K562 (cell line): ENCODE measurements at regions not wholly inside any gene's neighbourhood (a gene's known extent, or its start where the extent isn't known, plus 50 kb on each side); places are given as distances from the start of the nearest gene placed in this dataset.

Experiments used
- ATAC-seq: fragments of 200-7000 bp; cut with Tn5 transposase; 3 replicates; pipeline ENCODE4 v1.9.1; 2020; ENCODE audit warnings: moderate library complexity
- BruUV-seq: library from RNA; stranded (reverse); fragments of 400-500 nt; replicated peaks from 2 replicates; lab custom pipeline; 2021; lab: Mats Ljungman, UMichigan
- CTCF ChIA-PET: fragments of 300-600 bp; formaldehyde crosslinking; extraction: SDS; loops from one replicate; lab custom pipeline; 2021; ENCODE audit warnings: low intra/inter-chr PET ratio; lab: Yijun Ruan, JAX
- POLR2A ChIA-PET: fragments of 300-600, 350-650 bp; sonication (Branson Sonifier 250); formaldehyde crosslinking; extraction: SDS; loops from one replicate; lab custom pipeline; 2021; ENCODE audit warnings: antibody characterized with exemption, inconsistent platforms; lab: Yijun Ruan, JAX
- DNase-seq, 4 experiments: peaks; one replicate each; pipeline versions ENCODE4 v3.0.0 to v3.0.0-alpha.2; 2011 to 2018; ENCODE audit warnings: low spot score in 3 of 4, mixed read lengths in 3 of 4; ENCODE audit errors: extremely low read depth in 1 of 4
- FAIRE-seq: peaks from 2 replicates; lab custom pipeline; 2011; peaks lifted over from hg19 to GRCh38; lab: Jason Lieb, UNC
- H2AFZ ChIP-seq: 2 replicates; pipeline ENCODE4 v1.6.0; 2011; ENCODE audit warnings: low read depth, low read length, control low read depth, inconsistent platforms
- H3K27ac ChIP-seq: fragments of 200-600 bp; 3 replicates; pipeline ENCODE4 v1.8.0; 2011; ENCODE audit warnings: low read depth, mild to moderate bottlenecking, control low read depth, inconsistent platforms, low read length, moderate library complexity, mixed read lengths; ENCODE audit errors: extremely low read depth
- H3K27me3 ChIP-seq, 2 experiments: fragments of 300-600 bp in 1 of 2; 2 replicates in 1 of 2; 3 replicates in 1 of 2; pipeline versions ENCODE4 v1.6.0 to v1.8.0; 2011; ENCODE audit warnings: inconsistent platforms in 2 of 2, low read length in 2 of 2, mild to moderate bottlenecking in 1 of 2, mixed read lengths in 1 of 2, moderate library complexity in 1 of 2; ENCODE audit not compliant: control insufficient read depth in 2 of 2, insufficient read depth in 2 of 2
- H3K36me3 ChIP-seq: fragments of 300-600 bp; 3 replicates; pipeline ENCODE4 v1.8.0; 2011; ENCODE audit warnings: mild to moderate bottlenecking, low read length, inconsistent platforms; ENCODE audit not compliant: control insufficient read depth, insufficient read depth
- H3K4me1 ChIP-seq, 2 experiments: fragments of 200-600 bp in 1 of 2; replicated peaks in 1 of 2; 2 replicates in 1 of 2; 3 replicates in 1 of 2; pipeline versions ENCODE4 v1.5.1 to v1.8.0; 2011; ENCODE audit warnings: inconsistent platforms in 2 of 2, low read length in 2 of 2, mild to moderate bottlenecking in 1 of 2, mixed read lengths in 1 of 2, moderate library complexity in 1 of 2; ENCODE audit not compliant: control insufficient read depth in 2 of 2, insufficient read depth in 2 of 2
- H3K4me2 ChIP-seq: 2 replicates; pipeline ENCODE4 v1.6.1; 2011; ENCODE audit warnings: low read length, control low read depth, inconsistent platforms, mixed read lengths; ENCODE audit not compliant: insufficient read depth
- H3K4me3 ChIP-seq: fragments of 200-600 bp; sonication (generic), shearing (Covaris generic); 2 replicates; pipeline ENCODE4 v1.5.1; 2016; ENCODE audit warnings: control low read depth, inconsistent platforms
- H3K79me2 ChIP-seq: fragments of 200-600 bp; 3 replicates; pipeline ENCODE4 v1.8.0; 2011; ENCODE audit warnings: low read length, inconsistent platforms; ENCODE audit not compliant: control insufficient read depth, insufficient read depth
- H3K9ac ChIP-seq, 2 experiments: 2 replicates each; pipeline versions ENCODE4 v1.6.0 to v1.6.1; 2011; ENCODE audit warnings: low read depth in 2 of 2, low read length in 2 of 2, control low read depth in 1 of 2, inconsistent platforms in 1 of 2, mild to moderate bottlenecking in 1 of 2, mixed read lengths in 1 of 2; ENCODE audit not compliant: insufficient read depth in 1 of 2
- H3K9me1 ChIP-seq: one replicate; pipeline ENCODE4 v1.6.0; 2011; ENCODE audit warnings: inconsistent platforms, mild to moderate bottlenecking, low read length, moderate library complexity; ENCODE audit not compliant: control insufficient read depth, insufficient read depth
- H3K9me3 ChIP-seq: replicated peaks from 2 replicates; pipeline ENCODE4 v1.5.1; 2011; ENCODE audit warnings: low read depth, low read length, inconsistent platforms; ENCODE audit not compliant: control insufficient read depth, insufficient read depth
- H4K20me1 ChIP-seq: replicated peaks from 2 replicates; pipeline ENCODE4 v1.6.1; 2011; ENCODE audit warnings: low read length, inconsistent platforms, mixed read lengths; ENCODE audit not compliant: control insufficient read depth, insufficient read depth
- ELF1 ChIP-seq: fragments of 200-800 bp; sonication (Bioruptor generic); IDR thresholded peaks from 2 replicates; pipeline ENCODE4 v1.6.1; 2016; ENCODE audit warnings: missing genetic modification characterization, missing compliant biosample characterization
- ETV5 ChIP-seq: sonication (generic); formaldehyde crosslinking; IDR thresholded peaks from 2 replicates; pipeline ENCODE4 v1.4.0; 2020; ENCODE audit warnings: low read depth, mild to moderate bottlenecking, missing genetic modification reagents
- ETV6 ChIP-seq, 3 experiments: fragments of 150-350 bp in 1 of 3; sonication (generic) in 1 of 3; formaldehyde crosslinking in 1 of 3; IDR thresholded peaks; 2 replicates each; pipeline versions ENCODE4 v1.6.1 to v1.8.0; 2014 to 2022; ENCODE audit warnings: borderline replicate concordance in 2 of 3, low read depth in 2 of 3, antibody characterized with exemption in 1 of 3, low read length in 1 of 3, mild to moderate bottlenecking in 1 of 3, missing genetic modification reagents in 1 of 3
- LCOR ChIP-seq: sonication (generic); formaldehyde crosslinking; IDR thresholded peaks from 2 replicates; pipeline ENCODE4 v1.8.0; 2022; ENCODE audit warnings: mild to moderate bottlenecking, missing genetic modification reagents
- MCM2 ChIP-seq: fragments of 450-650 bp; IDR thresholded peaks from 2 replicates; pipeline ENCODE4 v1.6.1; 2017; ENCODE audit warnings: low read depth, mild to moderate bottlenecking
- NFXL1 ChIP-seq: fragments of 450-650 bp; formaldehyde crosslinking; IDR thresholded peaks from 2 replicates; pipeline ENCODE4 v1.4.0; 2021; ENCODE audit warnings: mild to moderate bottlenecking
- NR1H2 ChIP-seq: sonication (generic); formaldehyde crosslinking; IDR thresholded peaks from 2 replicates; pipeline ENCODE4 v1.4.0; 2020; ENCODE audit warnings: mild to moderate bottlenecking, missing genetic modification reagents
- REST ChIP-seq, 2 experiments: fragments of 450-650 bp; formaldehyde crosslinking in 1 of 2; IDR thresholded peaks; 2 replicates each; pipeline versions ENCODE4 v1.4.0 to v1.6.1; 2014 to 2020; ENCODE audit warnings: mild to moderate bottlenecking in 2 of 2, borderline replicate concordance in 1 of 2, low read depth in 1 of 2
- SMC3 ChIP-seq: conservative IDR thresholded peaks from 2 replicates; pipeline ENCODE4 v1.6.1; 2011; ENCODE audit warnings: low read depth, low read length, improper control_type of control experiment; ENCODE audit not compliant: insufficient read depth
- TSC22D4 ChIP-seq: fragments of 450-650 bp; IDR thresholded peaks from 2 replicates; pipeline ENCODE4 v1.6.1; 2016; ENCODE audit warnings: missing genetic modification characterization, missing biosample characterization, control low read depth
- ZFP36 ChIP-seq: fragments of 150-350 bp; IDR thresholded peaks from 2 replicates; pipeline ENCODE4 v1.6.1; 2018; ENCODE audit warnings: low read length, low read depth; ENCODE audit not compliant: partially characterized antibody
- ZNF212 ChIP-seq: fragments of 450-650 bp; formaldehyde crosslinking; IDR thresholded peaks from 2 replicates; pipeline ENCODE4 v1.4.0; 2020; ENCODE audit warnings: mild to moderate bottlenecking
- ZNF507 ChIP-seq: conservative IDR thresholded peaks from 2 replicates; pipeline ENCODE4 v1.6.1; 2017; ENCODE audit warnings: missing genetic modification characterization, missing compliant biosample characterization
- ZNF75A ChIP-seq: fragments of 450-650 bp; formaldehyde crosslinking; IDR thresholded peaks from 2 replicates; pipeline ENCODE4 v1.4.0; 2020; ENCODE audit warnings: mild to moderate bottlenecking
- WGBS: fragments of 100-300 bp; shearing (Covaris generic); methylation state at CpG from one replicate; pipeline ENCODE4 v1.1.6; 2016; ENCODE audit warnings: low coverage, mixed read lengths; ENCODE audit not compliant: insufficient coverage; ENCODE audit errors: missing lambda C conversion rate; 5-methylcytosine and 5-hydroxymethylcytosine counted together
- in situ Hi-C: fragments of 300-500 bp; cut with MboI; formaldehyde crosslinking; loops from 4 replicates; pipeline ENCODE4 v1.15.0; 2018; ENCODE audit warnings: inconsistent platforms, mixed read lengths
- intact Hi-C: fragments of 100-400 bp; cut with micrococcal nuclease; formaldehyde crosslinking; loops from 2 replicates; pipeline ENCODE4 v1.14.2; 2022

GRCh38 chr7:93014410-93014809 is 103.4 kb downstream of the SAMD9 start (continued):
- TF ChIP-seq ETV6 (IDR thresholded peaks at IDR 0.05; ENCODE audit: borderline replicate concordance in 1 of 2, low read depth in 2 of 2, low read length in 1 of 2), result 0 out of 4 replicates have a peak, but pooled peaks of 1 of the 2 experiments have one; percentile 42
- TF ChIP-seq ETV6 (CRISPR knock-in tag; IDR thresholded peaks at IDR 0.05; ENCODE audit: borderline replicate concordance), result no peak
- TF ChIP-seq SMC3, result no peak
- TF ChIP-seq ZNF75A (CRISPR knock-in tag), result peak; percentile 77
- TF ChIP-seq NR1H2, result no peak
- no peak for TF ChIP-seq NFXL1
- peak; percentile 43; the same call in 1 of the 2 replicates for TF ChIP-seq ELF1 (tag)
- no peak for TF ChIP-seq ZNF212 (CRISPR knock-in tag)
- TF ChIP-seq LCOR, result no peak
- no peak for TF ChIP-seq MCM2
- no peak for TF ChIP-seq ETV5 (CRISPR knock-in tag)
- TF ChIP-seq ZNF507, result no peak
- no peak for TF ChIP-seq ZFP36
- TF ChIP-seq TSC22D4 (tag), result no peak

- no TSS peak for BruUV-seq
- no peaks in the 10 kb centered on the region for H3K27me3 ChIP-seq
- CTCF ChIA-PET, result no interaction called here
- ATAC-seq (peak; percentile 56), FAIRE-seq (no peak), DNase-seq (peak in 2 of 4 experiments; percentile 46 to 53)
- intact Hi-C loops, result no loop called here
- H3K4me2 ChIP-seq, result no peak overlapping the region
- no peak overlapping the region for H3K4me3 ChIP-seq
- peaks cover 8 to 35% of the 10 kb centered on the region in 2 experiments; a peak in 4 of 5 replicates for H3K4me1 ChIP-seq
- no peaks in the 10 kb centered on the region for H3K36me3 ChIP-seq
- no peaks in the 10 kb centered on the region for H4K20me1 ChIP-seq
- POLR2A ChIA-PET, result interaction anchor here (0.7 to 1.4 kb wide), 4 partner anchors 8 to 315 kb away, joined by 3 to 4 read pairs (median 4); no protein-coding TSS in a partner anchor
- no peaks in the 10 kb centered on the region for H3K9me3 ChIP-seq
- H3K9me1 ChIP-seq, result no peaks in the 10 kb centered on the region
- peak overlapping the region; percentile 78 for H2AFZ ChIP-seq
- WGBS, result 18% methylated on average over 2 of the region's 2 CpGs
- H3K9ac ChIP-seq, result no peak overlapping the region
- H3K79me2 ChIP-seq, result no peaks in the 10 kb centered on the region
- no peak overlapping the region for H3K27ac ChIP-seq
- in situ Hi-C loops, result no loop called here
- TF ChIP-seq REST (IDR thresholded peaks at IDR 0.05; ENCODE audit: borderline replicate concordance) (0 out of 2 replicates have a peak, but pooled peaks have one; percentile 10), REST (CRISPR knock-in tag; IDR thresholded peaks at IDR 0.05; ENCODE audit: low read depth) (no peak)
These were observed 104.2 kb downstream of the SAMD9 start for GRCh38 chr7:93013446-93014061.
